Suprapubic skin (tissue), 4 donors: ENCODE measurements at regions not wholly inside any gene's neighbourhood (a gene's known extent, or its start where the extent isn't known, plus 50 kb on each side); places are given as distances from the start of the nearest gene placed in this dataset.
"Not testable (repeated sequence)": the region's sequence is repeated elsewhere in the genome, so short reads cannot be mapped to it uniquely, and the experiment has no call there.

Experiments
- DNase-seq, 2 donors: peaks; one replicate each; pipeline ENCODE4 v3.0.0-alpha.2; 2019; ENCODE audit warnings: low spot score in 2 of 2
- H3K27ac ChIP-seq: fragments of 200-600 bp; sonication (generic); one replicate; pipeline ENCODE4 v1.5.1; 2019
- H3K27me3 ChIP-seq: fragments of 200-600 bp; sonication (generic); one replicate; pipeline ENCODE4 v1.5.1; 2019
- H3K36me3 ChIP-seq: fragments of 200-600 bp; sonication (generic); one replicate; pipeline ENCODE4 v1.5.1; 2019
- H3K4me1 ChIP-seq: fragments of 200-600 bp; sonication (generic); one replicate; pipeline ENCODE4 v1.5.1; 2019
- H3K4me3 ChIP-seq: fragments of 200-600 bp; sonication (generic); one replicate; pipeline ENCODE4 v1.5.1; 2019; ENCODE audit warnings: mild to moderate bottlenecking
- H3K9me3 ChIP-seq: fragments of 200-600 bp; sonication (generic); one replicate; pipeline ENCODE4 v1.5.1; 2019
- CTCF ChIP-seq, 2 donors: fragments of 200-600 bp in 1 of 2; fragments of 450-650 bp in 1 of 2; sonication (generic) in 1 of 2; IDR thresholded peaks; one replicate each; pipeline ENCODE4 v1.5.1; 2016 to 2019; ENCODE audit warnings: antibody characterized with exemption in 2 of 2, mild to moderate bottlenecking in 1 of 2, moderate library complexity in 1 of 2
- EP300 ChIP-seq: sonication (generic); formaldehyde crosslinking; IDR thresholded peaks from one replicate; pipeline ENCODE4 v1.6.1; 2017; ENCODE audit warnings: antibody characterized with exemption
- POLR2A ChIP-seq, 2 donors: fragments of 450-650 bp; IDR thresholded peaks; one replicate each; pipeline ENCODE4 v1.6.1; 2017; ENCODE audit warnings: antibody characterized with exemption in 2 of 2, mild to moderate bottlenecking in 2 of 2, moderate library complexity in 2 of 2
- POLR2AphosphoS5 ChIP-seq, 3 donors: sonication (generic); formaldehyde crosslinking; IDR thresholded peaks; one replicate each; pipeline ENCODE4 v1.6.1; 2017; ENCODE audit warnings: antibody characterized with exemption in 3 of 3
- WGBS: methylation state at CpG from one replicate; pipeline ENCODE4 v1.1.5; 2018; 5-methylcytosine and 5-hydroxymethylcytosine counted together

DNA sequence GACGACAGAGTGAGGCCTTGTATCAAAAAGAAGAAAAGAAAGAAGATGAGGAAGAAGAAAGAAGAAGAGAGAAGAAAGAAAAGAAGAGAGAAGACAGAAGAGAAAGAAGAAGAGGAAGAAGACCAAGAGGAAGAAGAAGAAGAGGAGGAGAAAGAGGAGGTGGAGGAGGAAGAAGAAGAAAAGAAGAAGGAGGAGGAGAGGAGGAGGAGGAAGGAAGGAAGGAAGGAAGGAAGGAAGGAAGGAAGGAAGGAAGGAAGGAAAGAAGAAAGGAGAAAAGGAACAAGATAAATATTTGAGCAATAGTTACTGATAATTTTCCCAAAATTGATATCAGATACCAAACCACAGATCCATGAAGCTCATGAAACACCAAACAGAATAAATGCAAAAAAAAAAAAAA is 169.7 kb upstream of the TMEM45B start:
- WGBS = 70% methylated on average over 1 of the region's 1 CpG
- Histone ChIP-seq H3K27me3 (no peaks in the 10 kb centered on the region), H3K4me1 (peaks cover 29% of the 10 kb centered on the region), H3K36me3 (no peaks in the 10 kb centered on the region), H3K4me3 (no peak overlapping the region), H3K27ac (no peak overlapping the region), H3K9me3 (no peaks in the 10 kb centered on the region)
- TF ChIP-seq CTCF (IDR thresholded peaks at IDR 0.05) (no peak), POLR2A (IDR thresholded peaks at IDR 0.05) (no peak), EP300 (no peak), POLR2AphosphoS5 (IDR thresholded peaks at IDR 0.05) (no peak)
- no peak for DNase-seq

DNA sequence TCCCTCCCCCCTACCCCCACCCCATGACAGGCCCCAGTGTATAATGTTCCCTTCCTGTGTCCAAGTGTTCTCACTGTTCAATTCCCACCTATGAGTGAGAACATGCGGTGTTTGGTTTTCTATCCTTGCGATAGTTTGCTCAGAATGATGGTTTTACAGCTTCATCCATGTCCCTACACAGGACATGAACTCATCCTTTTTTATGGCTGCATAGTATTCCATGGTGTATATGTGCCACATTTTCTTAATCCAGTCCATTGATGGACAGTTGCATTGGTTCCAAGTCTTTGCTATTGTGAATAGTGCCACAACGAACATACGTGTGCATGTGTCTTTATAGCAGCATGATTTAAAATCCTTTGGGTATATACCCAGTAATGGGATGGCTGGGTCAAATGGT is 165.6 kb upstream of the TMEM45B start:
- not testable (repeated sequence) for H3K4me3 ChIP-seq, H3K9me3 ChIP-seq, H3K36me3 ChIP-seq, H3K27ac ChIP-seq, H3K27me3 ChIP-seq, H3K4me1 ChIP-seq, DNase-seq
- WGBS = 96% methylated on average over 4 of the region's 4 CpGs

- no peaks in the 10 kb centered on the region for H3K36me3 ChIP-seq
- H3K9me3 ChIP-seq = peaks cover 6% of the 10 kb centered on the region
- no peak for DNase-seq
- no peaks in the 10 kb centered on the region for H3K27me3 ChIP-seq
- no peak overlapping the region for H3K4me3 ChIP-seq
- H3K27ac ChIP-seq = no peak overlapping the region
- WGBS = 63% methylated on average over 1 of the region's 1 CpG
- H3K4me1 ChIP-seq = no peaks in the 10 kb centered on the region
- no peak for TF ChIP-seq CTCF (IDR thresholded peaks at IDR 0.05)
- no peak for TF ChIP-seq POLR2AphosphoS5 (IDR thresholded peaks at IDR 0.05)
- TF ChIP-seq EP300 = no peak
- TF ChIP-seq POLR2A (IDR thresholded peaks at IDR 0.05) = no peak
Measured at GRCh38 chr11:129652835-129653234, 162.8 kb upstream of the TMEM45B start.

DNA sequence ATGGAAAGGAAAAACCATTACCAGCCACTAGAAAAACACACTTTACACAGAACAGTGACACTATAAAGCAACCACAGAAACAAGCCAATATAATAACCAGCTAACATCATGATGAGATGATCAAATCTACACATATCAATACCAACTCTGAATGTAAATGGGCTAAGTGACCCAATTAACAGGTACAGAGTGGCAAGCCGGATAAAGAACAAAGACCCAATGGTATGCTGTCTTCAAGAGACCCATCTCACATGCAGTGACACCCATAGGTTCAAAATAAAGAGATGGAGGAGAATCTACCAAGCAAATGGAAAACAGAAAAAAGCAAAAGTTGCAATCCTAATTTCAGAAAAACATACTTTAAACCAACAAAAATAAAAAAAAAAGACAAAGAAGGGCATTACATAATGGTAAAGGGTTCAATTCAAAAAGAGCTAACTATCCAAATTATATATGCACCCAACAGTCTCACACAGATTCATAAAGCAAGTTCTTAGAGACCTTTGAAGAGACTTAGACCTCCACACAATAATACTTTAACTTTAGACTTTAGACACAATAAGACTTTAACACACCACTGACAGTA is 160.3 kb upstream of the TMEM45B start:
- Histone ChIP-seq H3K36me3 (no peaks in the 10 kb centered on the region), H3K4me1 (no peaks in the 10 kb centered on the region), H3K4me3 (no peak overlapping the region), H3K27me3 (no peaks in the 10 kb centered on the region), H3K27ac (no peak overlapping the region), H3K9me3 (peaks cover 6% of the 10 kb centered on the region)
- no peak for DNase-seq
- 26% methylated on average over 1 of the region's 1 CpG for WGBS
- TF ChIP-seq CTCF (IDR thresholded peaks at IDR 0.05) = no peak
- no peak for TF ChIP-seq EP300
- TF ChIP-seq POLR2AphosphoS5 (IDR thresholded peaks at IDR 0.05) = no peak
- TF ChIP-seq POLR2A (IDR thresholded peaks at IDR 0.05) = no peak

GRCh38 chr11:129657866-129658525 is 157.7 kb upstream of the TMEM45B start:
- DNase-seq = no peak
- Histone ChIP-seq H3K27me3 (no peaks in the 10 kb centered on the region), H3K27ac (no peak overlapping the region), H3K4me1 (no peaks in the 10 kb centered on the region), H3K36me3 (no peaks in the 10 kb centered on the region), H3K4me3 (no peak overlapping the region), H3K9me3 (peaks cover 11% of the 10 kb centered on the region)
- 59% methylated on average over 5 of the region's 9 CpGs for WGBS
- TF ChIP-seq EP300 (no peak), POLR2AphosphoS5 (IDR thresholded peaks at IDR 0.05) (no peak), CTCF (IDR thresholded peaks at IDR 0.05) (no peak), POLR2A (IDR thresholded peaks at IDR 0.05) (no peak)

DNA sequence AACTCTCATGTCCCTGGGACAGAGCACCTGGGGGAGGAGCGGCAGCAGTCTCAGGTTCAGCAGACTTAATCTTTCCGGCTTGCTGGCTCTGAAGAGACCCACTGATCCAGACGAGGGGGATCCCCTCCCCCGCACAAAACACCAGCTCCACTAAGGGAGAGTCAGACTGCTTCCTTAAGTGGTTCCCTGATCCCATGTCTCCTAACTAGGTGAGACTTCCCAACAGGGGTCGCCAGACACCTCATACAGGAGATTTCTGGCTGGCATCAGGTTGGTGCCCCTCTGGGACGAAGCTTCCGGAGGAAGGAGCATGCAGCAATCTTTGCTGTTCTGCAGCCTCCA is 157.2 kb upstream of the TMEM45B start:
- peaks cover 11% of the 10 kb centered on the region for H3K9me3 ChIP-seq

More for the DNA sequence above, 157.2 kb upstream of the TMEM45B start:
- H3K4me3 ChIP-seq = no peak overlapping the region
- no peaks in the 10 kb centered on the region for H3K36me3 ChIP-seq
- WGBS = 75% methylated on average over 3 of the region's 7 CpGs
- H3K4me1 ChIP-seq = no peaks in the 10 kb centered on the region
- H3K27me3 ChIP-seq = no peaks in the 10 kb centered on the region
- H3K27ac ChIP-seq = no peak overlapping the region
- TF ChIP-seq POLR2AphosphoS5 (IDR thresholded peaks at IDR 0.05) = no peak
- no peak for TF ChIP-seq CTCF (IDR thresholded peaks at IDR 0.05)
- no peak for TF ChIP-seq POLR2A (IDR thresholded peaks at IDR 0.05)
- no peak for TF ChIP-seq EP300
- DNase-seq = no peak
